Epithelial cell of proximal tubule (primary cell): ENCODE measurements at regions not wholly inside any gene's neighbourhood (a gene's known extent, or its start where the extent isn't known, plus 50 kb on each side); places are given as distances from the start of the nearest gene placed in this dataset.
"Not testable (repeated sequence)": the region's sequence is repeated elsewhere in the genome, so short reads cannot be mapped to it uniquely, and the experiment has no call there.

ENCODE experiments used
- DNase-seq: peaks from one replicate; pipeline ENCODE4 v3.0.0-alpha.2; 2011; ENCODE audit warnings: low read depth
- H3K4me3 ChIP-seq: 2 replicates; pipeline ENCODE4 v1.5.1; 2011; ENCODE audit warnings: low read depth, mild to moderate bottlenecking, low read length
- CTCF ChIP-seq: conservative IDR thresholded peaks from 2 replicates; pipeline ENCODE4 v1.5.1; 2012; ENCODE audit warnings: low read depth, mild to moderate bottlenecking, low read length

- DNase-seq: no peak
- no peak for TF ChIP-seq CTCF
These were observed 308.0 kb downstream of the CCDC74A start for GRCh38 chr2:131835621-131836091.

GRCh38 chr2:131836116-131836515 lies 308.4 kb downstream of the CCDC74A start:
- DNase-seq, H3K4me3 ChIP-seq: not testable (repeated sequence)

More at GRCh38 chr2:131835621-131836091, 308.0 kb downstream of the CCDC74A start:
- no peak overlapping the region for H3K4me3 ChIP-seq

GRCh38 chr2:131844044-131844443 lies 316.4 kb downstream of the CCDC74A start:
- not testable (repeated sequence) for DNase-seq, H3K4me3 ChIP-seq

GRCh38 chr2:131856202-131856601 lies 305.6 kb downstream of the ANKRD30BL start:
- H3K4me3 ChIP-seq: not testable (repeated sequence)
- peak; percentile 1 for DNase-seq

- not testable (repeated sequence) for DNase-seq, H3K4me3 ChIP-seq
- peak; percentile 35 for TF ChIP-seq CTCF
These were observed 303.6 kb downstream of the ANKRD30BL start for GRCh38 chr2:131858197-131858596.
